ENCODE measurements at regions not wholly inside any gene's neighbourhood (a gene's known extent, or its start where the extent isn't known, plus 50 kb on each side); places are given as distances from the start of the nearest gene placed in this dataset.

DNA sequence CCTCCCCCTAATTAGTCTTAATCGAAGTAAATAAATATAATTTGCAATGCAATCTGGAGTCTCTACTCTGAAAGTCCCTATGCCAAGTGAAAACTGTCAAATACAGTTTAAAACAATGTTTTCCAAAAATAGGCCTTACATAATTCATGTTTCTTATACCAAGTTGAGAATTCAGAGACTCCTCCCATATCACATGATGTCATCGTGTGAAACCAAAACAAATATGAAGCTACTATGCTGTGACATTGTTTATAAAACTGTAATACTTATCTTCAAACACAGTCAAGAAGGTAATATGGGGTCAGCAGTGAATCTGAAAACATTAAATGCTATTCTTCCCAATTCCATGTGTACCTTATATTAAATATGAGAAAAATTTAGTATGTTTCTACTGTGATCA lies 940.2 kb upstream of the FANCL start:
- no peaks in the 10 kb centered on the region for H3K9me3 ChIP-seq (replicated peaks; ENCODE audit: insufficient read depth, low read length)
- no peaks in the 10 kb centered on the region for H3K27me3 ChIP-seq (replicated peaks; ENCODE audit: insufficient read depth, low read length)
- no peak for DNase-seq
- no peak overlapping the region for H3K9ac ChIP-seq (ENCODE audit: low read length)
- TF ChIP-seq EZH2 (optimal IDR thresholded peaks at IDR 0.05; ENCODE audit: low read depth, low read length): no peak
- TF ChIP-seq EZH2phosphoT487 (IDR thresholded peaks at IDR 0.05; ENCODE audit: low read length): no peak
- TF ChIP-seq, protein P1, sequence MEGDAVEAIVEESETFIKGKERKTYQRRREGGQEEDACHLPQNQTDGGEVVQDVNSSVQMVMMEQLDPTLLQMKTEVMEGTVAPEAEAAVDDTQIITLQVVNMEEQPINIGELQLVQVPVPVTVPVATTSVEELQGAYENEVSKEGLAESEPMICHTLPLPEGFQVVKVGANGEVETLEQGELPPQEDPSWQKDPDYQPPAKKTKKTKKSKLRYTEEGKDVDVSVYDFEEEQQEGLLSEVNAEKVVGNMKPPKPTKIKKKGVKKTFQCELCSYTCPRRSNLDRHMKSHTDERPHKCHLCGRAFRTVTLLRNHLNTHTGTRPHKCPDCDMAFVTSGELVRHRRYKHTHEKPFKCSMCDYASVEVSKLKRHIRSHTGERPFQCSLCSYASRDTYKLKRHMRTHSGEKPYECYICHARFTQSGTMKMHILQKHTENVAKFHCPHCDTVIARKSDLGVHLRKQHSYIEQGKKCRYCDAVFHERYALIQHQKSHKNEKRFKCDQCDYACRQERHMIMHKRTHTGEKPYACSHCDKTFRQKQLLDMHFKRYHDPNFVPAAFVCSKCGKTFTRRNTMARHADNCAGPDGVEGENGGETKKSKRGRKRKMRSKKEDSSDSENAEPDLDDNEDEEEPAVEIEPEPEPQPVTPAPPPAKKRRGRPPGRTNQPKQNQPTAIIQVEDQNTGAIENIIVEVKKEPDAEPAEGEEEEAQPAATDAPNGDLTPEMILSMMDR (IDR thresholded peaks at IDR 0.05; ENCODE audit: low read length): no peak
- H4K20me1 ChIP-seq (ENCODE audit: insufficient read depth, low read length): no peaks in the 10 kb centered on the region
- H3K36me3 ChIP-seq (replicated peaks; ENCODE audit: insufficient read depth, low read length): no peaks in the 10 kb centered on the region
- H3K4me1 ChIP-seq (ENCODE audit: low read length): no peaks in the 10 kb centered on the region
- no peak overlapping the region for H3K4me2 ChIP-seq (ENCODE audit: low read depth, low read length)
- no peaks in the 10 kb centered on the region for H3K9me2 ChIP-seq (replicated peaks; ENCODE audit: insufficient read depth, low read length)
- no peak overlapping the region for H3K4me3 ChIP-seq (ENCODE audit: low read length)
- no peaks in the 10 kb centered on the region for H3F3A ChIP-seq (ENCODE audit: insufficient read depth, low read length)
- H2AFZ ChIP-seq (ENCODE audit: low read length): no peak overlapping the region
- H3K27ac ChIP-seq (ENCODE audit: low read length): no peak overlapping the region
- H3K79me2 ChIP-seq (ENCODE audit: low read length): no peaks in the 10 kb centered on the region

DNA sequence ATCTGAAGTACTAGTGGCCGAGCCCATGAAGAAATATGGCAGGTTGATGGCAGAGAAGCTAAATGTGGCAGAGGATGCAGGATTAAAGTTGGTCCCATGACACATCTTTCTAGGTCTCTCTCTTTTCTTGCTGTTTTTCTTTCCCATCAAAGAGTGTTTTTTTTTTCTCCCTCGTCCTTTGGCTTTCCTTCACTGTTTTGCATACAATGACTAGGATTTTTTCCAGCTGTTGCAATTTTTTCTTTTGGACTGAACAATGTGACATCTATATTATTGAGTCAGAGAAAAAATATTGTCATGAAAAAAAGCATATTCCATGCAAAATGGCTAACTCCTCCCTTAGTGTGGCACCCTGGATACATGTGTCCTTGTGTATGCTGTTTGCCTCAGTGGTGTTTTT lies 939.5 kb upstream of the FANCL start:
- Histone ChIP-seq H3K4me3 (ENCODE audit: low read length) (no peak overlapping the region), H3K79me2 (ENCODE audit: low read length) (no peaks in the 10 kb centered on the region), H3K4me1 (ENCODE audit: low read length) (no peaks in the 10 kb centered on the region), H4K20me1 (ENCODE audit: insufficient read depth, low read length) (no peaks in the 10 kb centered on the region), H2AFZ (ENCODE audit: low read length) (no peak overlapping the region), H3K27ac (ENCODE audit: low read length) (no peak overlapping the region), H3K36me3 (replicated peaks; ENCODE audit: insufficient read depth, low read length) (no peaks in the 10 kb centered on the region), H3K9me3 (replicated peaks; ENCODE audit: insufficient read depth, low read length) (no peaks in the 10 kb centered on the region), H3F3A (ENCODE audit: insufficient read depth, low read length) (no peaks in the 10 kb centered on the region), H3K4me2 (ENCODE audit: low read depth, low read length) (no peak overlapping the region), H3K9me2 (replicated peaks; ENCODE audit: insufficient read depth, low read length) (no peaks in the 10 kb centered on the region), H3K27me3 (replicated peaks; ENCODE audit: insufficient read depth, low read length) (no peaks in the 10 kb centered on the region), H3K9ac (ENCODE audit: low read length) (no peak overlapping the region)
- no peak for DNase-seq
- TF ChIP-seq, protein P1 (IDR thresholded peaks at IDR 0.05; ENCODE audit: low read length): no peak
- TF ChIP-seq EZH2phosphoT487 (IDR thresholded peaks at IDR 0.05; ENCODE audit: low read length) (no peak), EZH2 (optimal IDR thresholded peaks at IDR 0.05; ENCODE audit: low read depth, low read length) (no peak)

DNA sequence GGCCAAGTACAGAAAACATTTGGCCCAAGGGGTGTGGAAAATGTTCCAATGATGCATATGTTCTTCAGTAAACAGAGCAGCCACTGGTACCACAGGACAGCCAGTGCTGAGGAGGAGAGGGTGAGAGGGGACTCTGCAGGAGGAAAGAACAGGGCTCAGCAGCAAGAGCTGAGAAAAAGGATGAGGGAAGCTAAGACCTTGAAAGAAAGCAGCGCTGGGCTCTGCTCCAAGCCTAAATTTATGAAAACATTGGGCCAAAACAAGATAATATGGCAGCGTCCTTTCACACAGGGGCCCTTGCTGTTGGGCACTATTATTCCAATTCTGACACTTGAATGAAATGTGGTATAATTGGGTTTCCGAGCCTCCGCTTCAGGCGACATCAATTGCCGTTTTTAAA lies 939.0 kb upstream of the FANCL start:
- Histone ChIP-seq H3K9me2 (replicated peaks; ENCODE audit: insufficient read depth, low read length) (no peaks in the 10 kb centered on the region), H3F3A (ENCODE audit: insufficient read depth, low read length) (no peaks in the 10 kb centered on the region), H2AFZ (ENCODE audit: low read length) (no peak overlapping the region), H4K20me1 (ENCODE audit: insufficient read depth, low read length) (no peaks in the 10 kb centered on the region), H3K27ac (ENCODE audit: low read length) (no peak overlapping the region), H3K9ac (ENCODE audit: low read length) (no peak overlapping the region), H3K4me1 (ENCODE audit: low read length) (no peaks in the 10 kb centered on the region), H3K27me3 (replicated peaks; ENCODE audit: insufficient read depth, low read length) (no peaks in the 10 kb centered on the region), H3K4me2 (ENCODE audit: low read depth, low read length) (no peak overlapping the region), H3K79me2 (ENCODE audit: low read length) (no peaks in the 10 kb centered on the region), H3K36me3 (replicated peaks; ENCODE audit: insufficient read depth, low read length) (no peaks in the 10 kb centered on the region), H3K4me3 (ENCODE audit: low read length) (no peak overlapping the region), H3K9me3 (replicated peaks; ENCODE audit: insufficient read depth, low read length) (no peaks in the 10 kb centered on the region)
- no peak for DNase-seq
- TF ChIP-seq, protein P1 (IDR thresholded peaks at IDR 0.05; ENCODE audit: low read length): no peak
- TF ChIP-seq EZH2phosphoT487 (IDR thresholded peaks at IDR 0.05; ENCODE audit: low read length) (no peak), EZH2 (optimal IDR thresholded peaks at IDR 0.05; ENCODE audit: low read depth, low read length) (no peak)

Measured in MM.1S (cell line).